Psoas muscle (tissue), 7 donors: ENCODE measurements at regions not wholly inside any gene's neighbourhood (a gene's known extent, or its start where the extent isn't known, plus 50 kb on each side); places are given as distances from the start of the nearest gene placed in this dataset.

ENCODE experiments used
- ATAC-seq, 4 donors: fragments of 200-7000 bp; cut with Tn5 transposase; one replicate each; pipeline ENCODE4 v1.9.1; 2020; ENCODE audit warnings: moderate library complexity in 3 of 4, mild to moderate bottlenecking in 2 of 4
- DNase-seq, 2 donors: peaks; one replicate each; pipeline ENCODE4 v3.0.0-alpha.2; 2020
- H3K27ac ChIP-seq: fragments of 200-600 bp; one replicate; pipeline ENCODE4 v1.8.0; 2022
- H3K27me3 ChIP-seq, 3 donors: fragments of 200-600 bp in 1 of 3; one replicate each; pipeline versions ENCODE4 v1.6.1 to v1.8.0; 2013 to 2022; ENCODE audit warnings: low read length in 2 of 3, mild to moderate bottlenecking in 2 of 3, moderate library complexity in 1 of 3; ENCODE audit not compliant: insufficient read depth in 3 of 3
- H3K36me3 ChIP-seq, 2 donors: fragments of 200-600 bp in 1 of 2; one replicate each; pipeline versions ENCODE4 v1.6.1 to v1.8.0; 2013 to 2022; ENCODE audit warnings: low read depth in 1 of 2, mild to moderate bottlenecking in 1 of 2, moderate library complexity in 1 of 2; ENCODE audit not compliant: insufficient read depth in 1 of 2
- H3K4me1 ChIP-seq: fragments of 200-600 bp; one replicate; pipeline ENCODE4 v1.8.0; 2022
- H3K4me3 ChIP-seq: fragments of 200-600 bp; one replicate; pipeline ENCODE4 v1.8.0; 2022; ENCODE audit warnings: mild to moderate bottlenecking
- H3K9me3 ChIP-seq: fragments of 200-600 bp; one replicate; pipeline ENCODE4 v1.8.0; 2022
- WGBS, 3 donors: extraction: QIAGEN DNeasy Blood & Tissue Kit; methylation state at CpG; one replicate each; pipeline versions ENCODE4 v1.1.6 to v1.1.7; 2013; 5-methylcytosine and 5-hydroxymethylcytosine counted together
- intact Hi-C, 2 donors: fragments of 100-400 bp; cut with DNase I; formaldehyde crosslinking; loops; one replicate each; pipeline versions ENCODE4 v1.11.0 to v1.14.2; 2022
- TF ChIP-seq, protein P1 (sequence below): fragments of 200-600 bp; IDR thresholded peaks from one replicate; pipeline ENCODE4 v1.8.0; 2022; ENCODE audit warnings: antibody characterized with exemption
- donor health status: healthy with polysubstance abuse.
- donor health status: DM: no; HTN: no; CAD: no; lungs with moderate emphysema.
- donor health status: Bipolar disorder and iron deficiency.
- donor health status: healthy.
- donor health status: DM: yes; HTN: yes; CAD: no.
- donor health status: DM: no; HTN: no; CAD: no.
- donor health status: DM: yes; HTN: yes; CAD: no.

DNA sequence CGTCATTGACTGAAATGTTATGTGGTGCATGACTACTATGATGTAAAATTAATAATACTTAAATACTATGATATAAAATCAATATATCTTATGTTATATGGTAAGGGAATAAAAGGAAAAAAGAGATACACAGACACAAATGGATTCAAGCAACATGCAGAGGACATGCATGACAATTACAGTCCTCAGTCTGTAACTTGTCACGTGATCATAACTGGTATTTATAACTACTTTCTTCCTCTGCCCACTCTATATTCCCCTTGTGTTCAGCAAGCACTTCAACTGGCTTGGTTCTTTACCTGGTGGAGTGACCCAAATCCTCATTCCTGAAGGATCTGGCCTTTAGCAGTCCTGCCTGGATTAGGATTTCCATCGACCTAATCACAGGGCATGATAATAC is 104.4 kb upstream of the FAM180A start:
- WGBS, 3 donors = 83 to 87% (median 86%) methylated on average over 3 of the region's 3 CpGs
- TF ChIP-seq, protein P1, sequence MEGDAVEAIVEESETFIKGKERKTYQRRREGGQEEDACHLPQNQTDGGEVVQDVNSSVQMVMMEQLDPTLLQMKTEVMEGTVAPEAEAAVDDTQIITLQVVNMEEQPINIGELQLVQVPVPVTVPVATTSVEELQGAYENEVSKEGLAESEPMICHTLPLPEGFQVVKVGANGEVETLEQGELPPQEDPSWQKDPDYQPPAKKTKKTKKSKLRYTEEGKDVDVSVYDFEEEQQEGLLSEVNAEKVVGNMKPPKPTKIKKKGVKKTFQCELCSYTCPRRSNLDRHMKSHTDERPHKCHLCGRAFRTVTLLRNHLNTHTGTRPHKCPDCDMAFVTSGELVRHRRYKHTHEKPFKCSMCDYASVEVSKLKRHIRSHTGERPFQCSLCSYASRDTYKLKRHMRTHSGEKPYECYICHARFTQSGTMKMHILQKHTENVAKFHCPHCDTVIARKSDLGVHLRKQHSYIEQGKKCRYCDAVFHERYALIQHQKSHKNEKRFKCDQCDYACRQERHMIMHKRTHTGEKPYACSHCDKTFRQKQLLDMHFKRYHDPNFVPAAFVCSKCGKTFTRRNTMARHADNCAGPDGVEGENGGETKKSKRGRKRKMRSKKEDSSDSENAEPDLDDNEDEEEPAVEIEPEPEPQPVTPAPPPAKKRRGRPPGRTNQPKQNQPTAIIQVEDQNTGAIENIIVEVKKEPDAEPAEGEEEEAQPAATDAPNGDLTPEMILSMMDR = no peak
- Histone ChIP-seq H3K27me3 (no peaks in the 10 kb centered on the region), H3K36me3 (no peaks in the 10 kb centered on the region), H3K4me3 (no peak overlapping the region), H3K27ac (no peak overlapping the region), H3K9me3 (no peaks in the 10 kb centered on the region), H3K4me1 (no peaks in the 10 kb centered on the region)
- DNase-seq (no peak), ATAC-seq (no peak)
- intact Hi-C loops = no loop called here

DNA sequence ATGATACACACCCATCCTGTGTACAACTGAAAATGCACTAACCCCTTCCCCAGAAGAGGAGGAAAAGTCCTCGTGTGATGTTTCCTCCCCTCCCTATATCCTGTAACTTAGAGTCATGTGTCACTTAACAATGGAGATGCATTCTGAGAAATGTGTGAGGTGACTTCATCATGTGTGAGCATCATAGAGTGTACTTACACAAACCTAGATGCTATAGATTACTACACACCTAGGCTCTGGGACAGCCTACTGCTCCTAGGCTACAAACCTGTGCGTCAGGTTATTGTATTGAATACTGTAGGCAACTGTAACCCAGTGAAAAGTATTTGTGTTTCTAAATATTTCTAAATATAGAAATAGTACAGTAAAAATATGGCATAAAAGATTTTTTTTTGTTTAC is 98.6 kb upstream of the FAM180A start:
- no peaks in the 10 kb centered on the region for H3K9me3 ChIP-seq
- no peaks in the 10 kb centered on the region for H3K4me1 ChIP-seq
- ATAC-seq (no peak), DNase-seq (no peak)
- no peaks in the 10 kb centered on the region for H3K27me3 ChIP-seq
- H3K36me3 ChIP-seq = no peaks in the 10 kb centered on the region
- no peak overlapping the region for H3K27ac ChIP-seq
- WGBS, 3 donors = 77 to 88% (median 83%) methylated on average over 2 of the region's 2 CpGs
- H3K4me3 ChIP-seq = no peak overlapping the region
- intact Hi-C loops = no loop called here
- TF ChIP-seq, protein P1 = no peak

DNA sequence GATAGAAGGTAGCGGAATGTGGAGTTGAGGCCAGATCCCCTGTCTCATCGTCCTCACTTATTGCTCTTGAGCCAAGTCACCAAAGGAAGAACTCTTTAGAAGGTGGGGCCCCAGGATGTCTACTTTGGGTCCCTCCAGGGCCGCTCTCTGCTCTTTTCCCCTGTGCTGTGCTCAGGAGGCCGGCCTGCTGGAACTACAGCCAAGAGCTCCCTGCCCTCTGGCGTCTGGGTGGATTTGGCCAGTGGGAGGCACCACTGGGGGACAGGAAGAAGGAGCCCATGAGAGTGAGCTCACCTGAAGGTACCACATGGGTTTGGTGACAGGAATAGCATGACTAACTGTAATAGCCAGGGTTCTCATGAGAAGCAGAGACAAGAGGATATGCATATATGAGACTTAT is 97.7 kb upstream of the FAM180A start:
- H3K27me3 ChIP-seq = no peaks in the 10 kb centered on the region
- DNase-seq (no peak), ATAC-seq (no peak)
- H3K4me1 ChIP-seq = no peaks in the 10 kb centered on the region
- WGBS, 3 donors = 86 to 93% (median 87%) methylated on average over 5 of the region's 5 CpGs
- no peaks in the 10 kb centered on the region for H3K36me3 ChIP-seq
- no peaks in the 10 kb centered on the region for H3K9me3 ChIP-seq
- TF ChIP-seq, protein P1 = no peak
- H3K27ac ChIP-seq = no peak overlapping the region
- intact Hi-C loops = no loop called here
- H3K4me3 ChIP-seq = no peak overlapping the region

DNA sequence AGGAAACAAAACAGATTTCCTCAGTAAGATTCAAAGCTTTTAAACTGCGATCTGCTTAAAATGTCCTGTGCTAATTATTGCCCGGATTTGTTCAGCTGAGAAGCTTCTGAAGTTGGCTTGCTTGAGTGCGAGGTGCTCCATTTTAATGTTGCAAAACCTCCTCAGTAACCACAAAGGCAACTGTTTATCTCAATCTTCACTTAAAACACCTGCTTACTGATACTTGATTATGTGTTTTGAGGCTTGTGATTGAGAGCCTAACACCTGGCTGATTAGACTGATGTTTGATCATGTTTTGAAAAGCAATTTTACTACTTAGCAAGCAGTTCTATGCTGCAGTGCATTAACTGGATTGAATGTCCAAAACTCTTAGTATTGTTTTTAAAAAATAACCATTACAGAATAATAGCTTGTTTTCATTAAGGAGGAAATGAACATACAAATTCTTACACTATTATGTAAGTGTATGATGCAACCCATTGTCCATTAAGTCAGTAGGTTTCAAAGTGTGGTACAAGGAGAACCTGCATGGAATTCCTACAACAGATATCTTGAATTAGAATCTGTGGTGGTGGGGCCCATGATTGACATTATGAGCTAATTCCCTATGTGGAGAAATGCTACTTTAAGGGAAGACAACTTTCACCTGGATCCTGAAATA is 96.9 kb upstream of the FAM180A start:
- WGBS, 3 donors = 88 to 90% (median 90%) methylated on average over 3 of the region's 3 CpGs
- H3K27ac ChIP-seq = no peak overlapping the region
- H3K4me1 ChIP-seq = no peaks in the 10 kb centered on the region
- no peak overlapping the region for H3K4me3 ChIP-seq
- H3K36me3 ChIP-seq = no peaks in the 10 kb centered on the region
- H3K27me3 ChIP-seq = no peaks in the 10 kb centered on the region
- DNase-seq (no peak), ATAC-seq (no peak)
- intact Hi-C loops = loop anchor here in 1 of 2 donors (2.0 kb wide), 1 partner anchor 61 kb away; no protein-coding TSS in a partner anchor
- TF ChIP-seq, protein P1 = no peak
- no peaks in the 10 kb centered on the region for H3K9me3 ChIP-seq

DNA sequence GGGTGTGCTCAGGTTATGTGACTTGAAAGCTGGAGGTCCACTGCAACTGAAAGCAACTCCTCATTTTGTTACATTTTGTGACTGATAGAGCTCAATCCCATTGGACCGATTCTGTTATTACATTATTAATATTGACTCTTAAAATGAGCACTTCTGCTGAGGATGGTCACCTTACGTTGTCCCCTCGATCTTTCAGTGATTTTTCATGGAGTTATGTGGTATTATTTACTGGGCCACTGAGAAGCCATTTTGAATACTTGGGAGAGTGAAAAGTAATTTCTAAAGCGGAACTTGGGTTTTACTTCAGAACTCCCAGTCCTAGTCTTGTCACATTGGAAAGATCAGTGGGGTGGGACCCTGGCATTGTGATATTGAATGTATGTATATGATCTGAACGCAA is 96.3 kb upstream of the FAM180A start:
- no peaks in the 10 kb centered on the region for H3K36me3 ChIP-seq
- H3K27me3 ChIP-seq = no peaks in the 10 kb centered on the region
- H3K4me1 ChIP-seq = no peaks in the 10 kb centered on the region
- no peak overlapping the region for H3K4me3 ChIP-seq
- ATAC-seq (no peak), DNase-seq (no peak)
- TF ChIP-seq, protein P1 = no peak
- H3K9me3 ChIP-seq = no peaks in the 10 kb centered on the region
- intact Hi-C loops = loop anchor here in 1 of 2 donors (2.0 kb wide), 1 partner anchor 62 kb away; no protein-coding TSS in a partner anchor
- H3K27ac ChIP-seq = no peak overlapping the region
- WGBS, 3 donors = 92 to 96% (median 93%) methylated on average over 5 of the region's 5 CpGs
